ENCODE measurements at regions not wholly inside any gene's neighbourhood (a gene's known extent, or its start where the extent isn't known, plus 50 kb on each side); places are given as distances from the start of the nearest gene placed in this dataset.
"Not testable (repeated sequence)": the region's sequence is repeated elsewhere in the genome, so short reads cannot be mapped to it uniquely, and the experiment has no call there.

GRCh38 chr5:125232779-125233230 lies 486.4 kb upstream of the ZNF608 start:
- WGBS, 2 donors: 43% methylated on average over 3 of the region's 3 CpGs
- H3K36me3 ChIP-seq (ENCODE audit: control insufficient read depth in 2 of 2, insufficient read depth in 2 of 2, low read length in 1 of 2): no peaks in the 10 kb centered on the region
- no peaks in the 10 kb centered on the region for H3K27me3 ChIP-seq (ENCODE audit: control insufficient read depth in 1 of 2, insufficient read depth in 2 of 2, low read length in 2 of 2)
- no peaks in the 10 kb centered on the region for H3K4me1 ChIP-seq (ENCODE audit: control insufficient read depth in 2 of 2, insufficient read depth in 2 of 2, low read length in 1 of 2)
- H3K27ac ChIP-seq (ENCODE audit: low read depth in 2 of 2, low read length in 1 of 2): no peak overlapping the region
- H3K9me3 ChIP-seq (ENCODE audit: control insufficient read depth in 2 of 2, insufficient read depth in 1 of 2, low read depth in 1 of 2, low read length in 1 of 2): no peaks in the 10 kb centered on the region
- H3K4me3 ChIP-seq (ENCODE audit: low read depth in 1 of 2, low read length in 2 of 2): no peak overlapping the region

- Histone ChIP-seq H3K4me1 (ENCODE audit: control insufficient read depth in 2 of 2, insufficient read depth in 2 of 2, low read length in 1 of 2) (no peaks in the 10 kb centered on the region), H3K36me3 (ENCODE audit: control insufficient read depth in 2 of 2, insufficient read depth in 2 of 2, low read length in 1 of 2) (no peaks in the 10 kb centered on the region), H3K9me3 (ENCODE audit: control insufficient read depth in 2 of 2, insufficient read depth in 1 of 2, low read depth in 1 of 2, low read length in 1 of 2) (no peaks in the 10 kb centered on the region), H3K27ac (ENCODE audit: low read depth in 2 of 2, low read length in 1 of 2) (no peak overlapping the region), H3K27me3 (ENCODE audit: control insufficient read depth in 1 of 2, insufficient read depth in 2 of 2, low read length in 2 of 2) (no peaks in the 10 kb centered on the region), H3K4me3 (ENCODE audit: low read depth in 1 of 2, low read length in 2 of 2) (no peak overlapping the region)
- 86 to 92% methylated on average over 2 of the region's 2 CpGs for WGBS, 2 donors
Observed at GRCh38 chr5:125233944-125234343, 487.5 kb upstream of the ZNF608 start.

GRCh38 chr5:125236007-125236406 lies 489.6 kb upstream of the ZNF608 start:
- Histone ChIP-seq H3K27me3 (ENCODE audit: control insufficient read depth in 1 of 2, insufficient read depth in 2 of 2, low read length in 2 of 2) (no peaks in the 10 kb centered on the region), H3K9me3 (ENCODE audit: control insufficient read depth in 2 of 2, insufficient read depth in 1 of 2, low read depth in 1 of 2, low read length in 1 of 2) (no peaks in the 10 kb centered on the region), H3K27ac (ENCODE audit: low read depth in 2 of 2, low read length in 1 of 2) (no peak overlapping the region), H3K4me3 (ENCODE audit: low read depth in 1 of 2, low read length in 2 of 2) (no peak overlapping the region), H3K36me3 (ENCODE audit: control insufficient read depth in 2 of 2, insufficient read depth in 2 of 2, low read length in 1 of 2) (no peaks in the 10 kb centered on the region), H3K4me1 (ENCODE audit: control insufficient read depth in 2 of 2, insufficient read depth in 2 of 2, low read length in 1 of 2) (no peaks in the 10 kb centered on the region)
- WGBS, 2 donors: 84 to 87% methylated on average over 2 of the region's 2 CpGs

GRCh38 chr5:125236981-125237380 lies 490.5 kb upstream of the ZNF608 start:
- H3K27me3 ChIP-seq (ENCODE audit: control insufficient read depth in 1 of 2, insufficient read depth in 2 of 2, low read length in 2 of 2): no peaks in the 10 kb centered on the region
- H3K27ac ChIP-seq (ENCODE audit: low read depth in 2 of 2, low read length in 1 of 2): no peak overlapping the region
- WGBS, 2 donors: 57 to 82% methylated on average over 1 of the region's 1 CpG
- no peak overlapping the region for H3K4me3 ChIP-seq (ENCODE audit: low read depth in 1 of 2, low read length in 2 of 2)
- no peaks in the 10 kb centered on the region for H3K36me3 ChIP-seq (ENCODE audit: control insufficient read depth in 2 of 2, insufficient read depth in 2 of 2, low read length in 1 of 2)
- no peaks in the 10 kb centered on the region for H3K4me1 ChIP-seq (ENCODE audit: control insufficient read depth in 2 of 2, insufficient read depth in 2 of 2, low read length in 1 of 2)
- no peaks in the 10 kb centered on the region for H3K9me3 ChIP-seq (ENCODE audit: control insufficient read depth in 2 of 2, insufficient read depth in 1 of 2, low read depth in 1 of 2, low read length in 1 of 2)

- Histone ChIP-seq H3K9me3 (ENCODE audit: control insufficient read depth in 2 of 2, insufficient read depth in 1 of 2, low read depth in 1 of 2, low read length in 1 of 2) (no peaks in the 10 kb centered on the region), H3K4me3 (ENCODE audit: low read depth in 1 of 2, low read length in 2 of 2) (no peak overlapping the region), H3K4me1 (ENCODE audit: control insufficient read depth in 2 of 2, insufficient read depth in 2 of 2, low read length in 1 of 2) (no peaks in the 10 kb centered on the region), H3K36me3 (ENCODE audit: control insufficient read depth in 2 of 2, insufficient read depth in 2 of 2, low read length in 1 of 2) (no peaks in the 10 kb centered on the region), H3K27ac (ENCODE audit: low read depth in 2 of 2, low read length in 1 of 2) (no peak overlapping the region), H3K27me3 (ENCODE audit: control insufficient read depth in 1 of 2, insufficient read depth in 2 of 2, low read length in 2 of 2) (no peaks in the 10 kb centered on the region)
- WGBS, 2 donors: 88% methylated on average over 2 of the region's 2 CpGs
Observed at GRCh38 chr5:125244531-125244930, 498.1 kb upstream of the ZNF608 start.

GRCh38 chr5:125245216-125245615 lies 498.8 kb upstream of the ZNF608 start:
- Histone ChIP-seq H3K4me1 (ENCODE audit: control insufficient read depth in 2 of 2, insufficient read depth in 2 of 2, low read length in 1 of 2) (no peaks in the 10 kb centered on the region), H3K9me3 (ENCODE audit: control insufficient read depth in 2 of 2, insufficient read depth in 1 of 2, low read depth in 1 of 2, low read length in 1 of 2) (no peaks in the 10 kb centered on the region), H3K27me3 (ENCODE audit: control insufficient read depth in 1 of 2, insufficient read depth in 2 of 2, low read length in 2 of 2) (no peaks in the 10 kb centered on the region), H3K27ac (ENCODE audit: low read depth in 2 of 2, low read length in 1 of 2) (no peak overlapping the region), H3K4me3 (ENCODE audit: low read depth in 1 of 2, low read length in 2 of 2) (no peak overlapping the region), H3K36me3 (ENCODE audit: control insufficient read depth in 2 of 2, insufficient read depth in 2 of 2, low read length in 1 of 2) (no peaks in the 10 kb centered on the region)
- 83 to 90% methylated on average over 4 of the region's 4 CpGs for WGBS, 2 donors

- Histone ChIP-seq H3K4me3 (ENCODE audit: low read depth in 1 of 2, low read length in 2 of 2) (no peak overlapping the region), H3K27me3 (ENCODE audit: control insufficient read depth in 1 of 2, insufficient read depth in 2 of 2, low read length in 2 of 2) (no peaks in the 10 kb centered on the region), H3K4me1 (ENCODE audit: control insufficient read depth in 2 of 2, insufficient read depth in 2 of 2, low read length in 1 of 2) (no peaks in the 10 kb centered on the region), H3K27ac (ENCODE audit: low read depth in 2 of 2, low read length in 1 of 2) (no peak overlapping the region), H3K9me3 (ENCODE audit: control insufficient read depth in 2 of 2, insufficient read depth in 1 of 2, low read depth in 1 of 2, low read length in 1 of 2) (peaks cover 0 to 4% of the 10 kb centered on the region in 2 donors), H3K36me3 (ENCODE audit: control insufficient read depth in 2 of 2, insufficient read depth in 2 of 2, low read length in 1 of 2) (no peaks in the 10 kb centered on the region)
- 52 to 64% methylated on average over 2 of the region's 2 CpGs for WGBS, 2 donors
Observed at GRCh38 chr5:125249400-125249799, 503.0 kb upstream of the ZNF608 start.

GRCh38 chr5:125251703-125252102 lies 505.3 kb upstream of the ZNF608 start:
- no peak overlapping the region for H3K4me3 ChIP-seq (ENCODE audit: low read depth in 1 of 2, low read length in 2 of 2)
- no peaks in the 10 kb centered on the region for H3K4me1 ChIP-seq (ENCODE audit: control insufficient read depth in 2 of 2, insufficient read depth in 2 of 2, low read length in 1 of 2)
- H3K9me3 ChIP-seq (ENCODE audit: control insufficient read depth in 2 of 2, insufficient read depth in 1 of 2, low read depth in 1 of 2, low read length in 1 of 2): peaks cover 0 to 4% of the 10 kb centered on the region in 2 donors
- no peaks in the 10 kb centered on the region for H3K36me3 ChIP-seq (ENCODE audit: control insufficient read depth in 2 of 2, insufficient read depth in 2 of 2, low read length in 1 of 2)
- no peak overlapping the region for H3K27ac ChIP-seq (ENCODE audit: low read depth in 2 of 2, low read length in 1 of 2)
- no peaks in the 10 kb centered on the region for H3K27me3 ChIP-seq (ENCODE audit: control insufficient read depth in 1 of 2, insufficient read depth in 2 of 2, low read length in 2 of 2)

- WGBS, 2 donors: 94 to 95% methylated on average over 7 of the region's 7 CpGs
- not testable (repeated sequence) for H3K4me1 ChIP-seq (ENCODE audit: control insufficient read depth in 2 of 2, insufficient read depth in 2 of 2, low read length in 1 of 2)
Observed at GRCh38 chr5:125253634-125254033, 507.2 kb upstream of the ZNF608 start.

GRCh38 chr5:125254267-125254666 lies 507.8 kb upstream of the ZNF608 start:
- Histone ChIP-seq H3K4me1 (ENCODE audit: control insufficient read depth in 2 of 2, insufficient read depth in 2 of 2, low read length in 1 of 2) (no peaks in the 10 kb centered on the region), H3K27ac (ENCODE audit: low read depth in 2 of 2, low read length in 1 of 2) (no peak overlapping the region), H3K27me3 (ENCODE audit: control insufficient read depth in 1 of 2, insufficient read depth in 2 of 2, low read length in 2 of 2) (no peaks in the 10 kb centered on the region), H3K9me3 (ENCODE audit: control insufficient read depth in 2 of 2, insufficient read depth in 1 of 2, low read depth in 1 of 2, low read length in 1 of 2) (peaks cover 0 to 4% of the 10 kb centered on the region in 2 donors), H3K4me3 (ENCODE audit: low read depth in 1 of 2, low read length in 2 of 2) (no peak overlapping the region), H3K36me3 (ENCODE audit: control insufficient read depth in 2 of 2, insufficient read depth in 2 of 2, low read length in 1 of 2) (no peaks in the 10 kb centered on the region)
- 58 to 60% methylated on average over 3 of the region's 3 CpGs for WGBS, 2 donors

More at GRCh38 chr5:125253634-125254033, 507.2 kb upstream of the ZNF608 start:
- H3K9me3 ChIP-seq (ENCODE audit: control insufficient read depth in 2 of 2, insufficient read depth in 1 of 2, low read depth in 1 of 2, low read length in 1 of 2); H3K27me3 ChIP-seq (ENCODE audit: control insufficient read depth in 1 of 2, insufficient read depth in 2 of 2, low read length in 2 of 2); H3K4me3 ChIP-seq (ENCODE audit: low read depth in 1 of 2, low read length in 2 of 2); H3K36me3 ChIP-seq (ENCODE audit: control insufficient read depth in 2 of 2, insufficient read depth in 2 of 2, low read length in 1 of 2); H3K27ac ChIP-seq (ENCODE audit: low read depth in 2 of 2, low read length in 1 of 2): not testable (repeated sequence)

All from esophagus (tissue), 2 donors.